ENCODE measurements at regions not wholly inside any gene's neighbourhood (a gene's known extent, or its start where the extent isn't known, plus 50 kb on each side); places are given as distances from the start of the nearest gene placed in this dataset.

- TF ChIP-seq TSHZ2 (CRISPR knock-in tag; IDR thresholded peaks at IDR 0.05), result no peak
- TF ChIP-seq ZC3H10 (CRISPR knock-in tag; IDR thresholded peaks at IDR 0.05), result no peak
- TF ChIP-seq PPARA (CRISPR knock-in tag; IDR thresholded peaks at IDR 0.05; ENCODE audit: borderline replicate concordance), result no peak
These were observed 480.6 kb upstream of the BTBD3 start (continued) for GRCh38 chr20:11437090-11437489.

- TF ChIP-seq ZNF8 (CRISPR knock-in tag; IDR thresholded peaks at IDR 0.05) (no peak), SNAI2 (CRISPR knock-in tag; IDR thresholded peaks at IDR 0.05) (no peak)
- ATAC-seq, result no peak
These were observed 479.9 kb upstream of the BTBD3 start for GRCh38 chr20:11437611-11438380.

GRCh38 chr20:11438412-11438811, 479.3 kb upstream of the BTBD3 start:
- TF ChIP-seq GLIS3 (CRISPR knock-in tag; IDR thresholded peaks at IDR 0.05), result no peak
- TF ChIP-seq CSDC2 (CRISPR knock-in tag; IDR thresholded peaks at IDR 0.05), result no peak
- TF ChIP-seq PPARA (CRISPR knock-in tag; IDR thresholded peaks at IDR 0.05; ENCODE audit: borderline replicate concordance), result no peak
- no peak for TF ChIP-seq ISL1 (CRISPR knock-in tag; IDR thresholded peaks at IDR 0.05)
- no peak for TF ChIP-seq ZNF70 (CRISPR knock-in tag; IDR thresholded peaks at IDR 0.05)
- no peak for TF ChIP-seq ZFP3 (CRISPR knock-in tag; IDR thresholded peaks at IDR 0.05)
- TF ChIP-seq ZNF8 (CRISPR knock-in tag; IDR thresholded peaks at IDR 0.05), result no peak
- ATAC-seq, result no peak

- TF ChIP-seq RARB (CRISPR knock-in tag; IDR thresholded peaks at IDR 0.05) (no peak), ZC3H10 (CRISPR knock-in tag; IDR thresholded peaks at IDR 0.05) (no peak), POU6F1 (CRISPR knock-in tag; IDR thresholded peaks at IDR 0.05; ENCODE audit: borderline replicate concordance, low read depth) (no peak), ZFP3 (CRISPR knock-in tag; IDR thresholded peaks at IDR 0.05) (no peak), GLIS3 (CRISPR knock-in tag; IDR thresholded peaks at IDR 0.05) (no peak), ISL1 (CRISPR knock-in tag; IDR thresholded peaks at IDR 0.05) (no peak), ARNTL (CRISPR knock-in tag; IDR thresholded peaks at IDR 0.05; ENCODE audit: borderline replicate concordance, low read depth) (no peak), ESRRG (CRISPR knock-in tag; IDR thresholded peaks at IDR 0.05) (no peak), ZFP30 (CRISPR knock-in tag; IDR thresholded peaks at IDR 0.05) (no peak)
- ATAC-seq, result no peak
These were observed 474.1 kb upstream of the BTBD3 start for GRCh38 chr20:11443382-11444119.

GRCh38 chr20:11445161-11445560, 472.5 kb upstream of the BTBD3 start:
- ATAC-seq, result no peak
- TF ChIP-seq ZNF8 (CRISPR knock-in tag; IDR thresholded peaks at IDR 0.05) (no peak), OSR1 (CRISPR knock-in tag; IDR thresholded peaks at IDR 0.05) (no peak), GLIS3 (CRISPR knock-in tag; IDR thresholded peaks at IDR 0.05) (no peak), ZFP3 (CRISPR knock-in tag; IDR thresholded peaks at IDR 0.05) (no peak), ARNTL (CRISPR knock-in tag; IDR thresholded peaks at IDR 0.05; ENCODE audit: borderline replicate concordance, low read depth) (no peak), ZFP30 (CRISPR knock-in tag; IDR thresholded peaks at IDR 0.05) (no peak), TOX (CRISPR knock-in tag; IDR thresholded peaks at IDR 0.05; ENCODE audit: borderline replicate concordance) (no peak), CSDC2 (CRISPR knock-in tag; IDR thresholded peaks at IDR 0.05) (no peak), ZNF565 (CRISPR knock-in tag; conservative IDR thresholded peaks at IDR 0.05; ENCODE audit: low read depth) (no peak)

GRCh38 chr20:11445891-11446290, 471.8 kb upstream of the BTBD3 start:
- ATAC-seq, result no peak
- no peak for TF ChIP-seq CREB5 (CRISPR knock-in tag; IDR thresholded peaks at IDR 0.05; ENCODE audit: low read depth)
- TF ChIP-seq ZFP3 (CRISPR knock-in tag; IDR thresholded peaks at IDR 0.05), result no peak
- no peak for TF ChIP-seq TOX (CRISPR knock-in tag; IDR thresholded peaks at IDR 0.05; ENCODE audit: borderline replicate concordance)
- TF ChIP-seq PATZ1 (CRISPR knock-in tag; IDR thresholded peaks at IDR 0.05; ENCODE audit: borderline replicate concordance), result no peak
- TF ChIP-seq GLIS3 (CRISPR knock-in tag; IDR thresholded peaks at IDR 0.05), result no peak
